CD14-positive monocyte (primary cell): ENCODE measurements at regions not wholly inside any gene's neighbourhood (a gene's known extent, or its start where the extent isn't known, plus 50 kb on each side); places are given as distances from the start of the nearest gene placed in this dataset.

Experiments
- DNase-seq, 3 donors: peaks; one replicate each; pipeline ENCODE4 v3.0.0-alpha.2; 2011 to 2022
- H2AFZ ChIP-seq: 2 replicates; pipeline ENCODE4 v1.6.0; 2012; ENCODE audit warnings: mild to moderate bottlenecking, low read depth, low read length, inconsistent platforms; ENCODE audit not compliant: insufficient read depth, poor library complexity, severe bottlenecking
- H3K27ac ChIP-seq, 2 donors: 1 replicate in 1 of 2; 2 replicates in 1 of 2; pipeline ENCODE4 v1.5.1; 2012 to 2013; ENCODE audit warnings: low read length in 2 of 2, control low read depth in 1 of 2, inconsistent platforms in 1 of 2, low read depth in 1 of 2, mild to moderate bottlenecking in 1 of 2
- H3K27me3 ChIP-seq, 2 donors: one replicate each; pipeline versions ENCODE4 v1.6.0 to v1.6.1; 2011 to 2013; ENCODE audit warnings: low read length in 2 of 2; ENCODE audit not compliant: control insufficient read depth in 2 of 2, insufficient read depth in 2 of 2
- H3K36me3 ChIP-seq, 2 donors: replicated peaks in 1 of 2; 1 replicate in 1 of 2; 2 replicates in 1 of 2; pipeline versions ENCODE4 v1.5.1 to v1.6.1; 2012 to 2013; ENCODE audit warnings: low read length in 2 of 2, control low read depth in 1 of 2, inconsistent platforms in 1 of 2, mild to moderate bottlenecking in 1 of 2; ENCODE audit not compliant: insufficient read depth in 2 of 2, control insufficient read depth in 1 of 2
- H3K4me1 ChIP-seq, 2 donors: 1 replicate in 1 of 2; 2 replicates in 1 of 2; pipeline versions ENCODE4 v1.5.1 to v1.6.1; 2012 to 2013; ENCODE audit warnings: low read length in 2 of 2, control low read depth in 1 of 2, inconsistent platforms in 1 of 2, mild to moderate bottlenecking in 1 of 2, moderate library complexity in 1 of 2; ENCODE audit not compliant: insufficient read depth in 2 of 2, control insufficient read depth in 1 of 2
- H3K4me2 ChIP-seq: replicated peaks from 2 replicates; pipeline ENCODE3; 2012; ENCODE audit warnings: low read length, moderate library complexity, mild to moderate bottlenecking; ENCODE audit not compliant: poor library complexity, severe bottlenecking; ENCODE audit errors: extremely low read depth
- H3K4me3 ChIP-seq, 3 experiments: fragments of 200-600 bp in 1 of 3; sonication (generic) in 1 of 3; replicated peaks in 1 of 3; 1 replicate in 2 of 3; 2 replicates in 1 of 3; pipeline ENCODE4 v1.5.1; 2011 to 2013; ENCODE audit warnings: low read length in 3 of 3, mild to moderate bottlenecking in 3 of 3, control low read depth in 2 of 3, low read depth in 2 of 3, inconsistent platforms in 1 of 3, moderate library complexity in 1 of 3
- H3K79me2 ChIP-seq: 2 replicates; pipeline ENCODE4 v1.6.0; 2012; ENCODE audit warnings: mild to moderate bottlenecking, control low read depth, inconsistent platforms, low read length, moderate library complexity; ENCODE audit not compliant: insufficient read depth
- H3K9ac ChIP-seq: 2 replicates; pipeline ENCODE4 v1.6.0; 2017; ENCODE audit warnings: low read length, mild to moderate bottlenecking; ENCODE audit not compliant: insufficient read depth, poor library complexity, severe bottlenecking
- H3K9me3 ChIP-seq, 2 donors: replicated peaks in 1 of 2; 1 replicate in 1 of 2; 2 replicates in 1 of 2; pipeline versions ENCODE4 v1.5.1 to v1.6.1; 2012 to 2013; ENCODE audit warnings: low read length in 2 of 2, control low read depth in 1 of 2; ENCODE audit not compliant: control insufficient read depth in 1 of 2, insufficient read depth in 1 of 2
- H4K20me1 ChIP-seq: 2 replicates; pipeline ENCODE4 v1.6.0; 2012; ENCODE audit warnings: mild to moderate bottlenecking, low read length, control low read depth, moderate library complexity; ENCODE audit not compliant: insufficient read depth
- H3K27ac Mint-ChIP-seq, 7 donors: one replicate each; pipeline ENCODE4 v1.8.0; 2020; ENCODE audit warnings: mild to moderate bottlenecking in 7 of 7, mixed read lengths in 7 of 7, moderate library complexity in 6 of 7, inconsistent platforms in 2 of 7
- H3K27me3 Mint-ChIP-seq, 3 donors: one replicate each; pipeline ENCODE4 v1.8.0; 2021 to 2022; ENCODE audit warnings: low read depth in 3 of 3, mild to moderate bottlenecking in 3 of 3, mixed read lengths in 3 of 3, moderate library complexity in 3 of 3, inconsistent platforms in 1 of 3
- H3K36me3 Mint-ChIP-seq, 2 donors: one replicate each; pipeline ENCODE4 v1.8.0; 2020; ENCODE audit warnings: mixed read lengths in 2 of 2, inconsistent platforms in 1 of 2, mild to moderate bottlenecking in 1 of 2
- H3K4me1 Mint-ChIP-seq: one replicate; pipeline ENCODE4 v1.8.0; 2020; ENCODE audit warnings: mild to moderate bottlenecking, mixed read lengths
- H3K4me3 Mint-ChIP-seq, 2 donors: one replicate each; pipeline ENCODE4 v1.8.0; 2020; ENCODE audit warnings: mild to moderate bottlenecking in 2 of 2, mixed read lengths in 2 of 2, moderate library complexity in 1 of 2
- H3K9me3 Mint-ChIP-seq, 7 donors: one replicate each; pipeline ENCODE4 v1.8.0; 2020 to 2022; ENCODE audit warnings: mixed read lengths in 7 of 7, mild to moderate bottlenecking in 6 of 7, moderate library complexity in 6 of 7, inconsistent platforms in 2 of 7
- CTCF ChIP-seq: fragments of 200-600 bp; IDR thresholded peaks from one replicate; pipeline ENCODE4 v1.8.0; 2022; ENCODE audit warnings: antibody characterized with exemption, mild to moderate bottlenecking
- WGBS: methylation state at CpG from one replicate; pipeline ENCODE4 v1.1.5; 2013; ENCODE audit warnings: missing lambda C conversion rate; ENCODE audit not compliant: insufficient coverage; 5-methylcytosine and 5-hydroxymethylcytosine counted together
- intact Hi-C, 2 donors: fragments of 100-400 bp; cut with micrococcal nuclease; formaldehyde crosslinking; loops; one replicate each; pipeline versions ENCODE4 v1.15.0 to v1.15.1; 2023

- H3K27ac ChIP-seq = no peak overlapping the region
- H2AFZ ChIP-seq = no peak overlapping the region
- H4K20me1 ChIP-seq = no peaks in the 10 kb centered on the region
- H3K79me2 ChIP-seq = no peaks in the 10 kb centered on the region
- H3K36me3 ChIP-seq = no peaks in the 10 kb centered on the region
- H3K27me3 ChIP-seq = no peaks in the 10 kb centered on the region
- no peak overlapping the region for H3K4me2 ChIP-seq
- Mint-ChIP-seq H3K36me3 (no peaks in the 10 kb centered on the region), H3K4me3 (no peak overlapping the region), H3K4me1 (no peaks in the 10 kb centered on the region), H3K27me3 (no peaks in the 10 kb centered on the region), H3K27ac (no peak overlapping the region), H3K9me3 (peaks cover 0 to 3% (median 2%) of the 10 kb centered on the region in 7 donors)
- H3K9ac ChIP-seq = no peak overlapping the region
- H3K4me3 ChIP-seq = no peak overlapping the region
- DNase-seq = no peak
- H3K4me1 ChIP-seq = no peaks in the 10 kb centered on the region
- no peaks in the 10 kb centered on the region for H3K9me3 ChIP-seq
- intact Hi-C loops = no loop called here
- WGBS = 94% methylated on average over 2 of the region's 5 CpGs
- TF ChIP-seq CTCF = no peak
Measured at GRCh38 chr5:28708472-28708871, 1670.1 kb upstream of the CDH9 start.

GRCh38 chr5:28707706-28708105 is 1669.3 kb upstream of the CDH9 start:
- Histone ChIP-seq H3K4me3 (no peak overlapping the region), H3K4me2 (no peak overlapping the region), H2AFZ (no peak overlapping the region), H3K4me1 (no peaks in the 10 kb centered on the region), H3K27me3 (no peaks in the 10 kb centered on the region), H3K9me3 (no peaks in the 10 kb centered on the region), H3K36me3 (no peaks in the 10 kb centered on the region), H3K27ac (no peak overlapping the region), H4K20me1 (no peaks in the 10 kb centered on the region), H3K79me2 (no peaks in the 10 kb centered on the region), H3K9ac (no peak overlapping the region)
- TF ChIP-seq CTCF = no peak
- intact Hi-C loops = no loop called here
- Mint-ChIP-seq H3K4me3 (no peak overlapping the region), H3K36me3 (no peaks in the 10 kb centered on the region), H3K27ac (no peak overlapping the region), H3K9me3 (peaks cover 0 to 6% (median 2%) of the 10 kb centered on the region in 7 donors), H3K27me3 (no peaks in the 10 kb centered on the region), H3K4me1 (no peaks in the 10 kb centered on the region)
- DNase-seq = no peak
